H1 (cell line): ENCODE measurements at regions not wholly inside any gene's neighbourhood (a gene's known extent, or its start where the extent isn't known, plus 50 kb on each side); places are given as distances from the start of the nearest gene placed in this dataset.

Experiments
- CTCF ChIA-PET: fragments of 300-600 bp; sonication (Branson Sonifier 250); formaldehyde crosslinking; loops from one replicate; lab custom pipeline; 2021; ENCODE audit not compliant: partially characterized antibody; lab: Charles Lee
- POLR2A ChIA-PET: fragments of 300-600 bp; sonication (Branson Sonifier 250); formaldehyde crosslinking; loops from one replicate; lab custom pipeline; 2021; ENCODE audit warnings: inconsistent platforms; ENCODE audit not compliant: partially characterized antibody; lab: Charles Lee
- DNase-seq, 2 experiments: peaks; one replicate each; pipeline versions ENCODE4 v3.0.0 to v3.0.0-alpha.2; 2010 to 2022; ENCODE audit warnings: low spot score in 2 of 2, low read depth in 1 of 2, mixed read lengths in 1 of 2
- FAIRE-seq: peaks from 2 replicates; lab custom pipeline; 2011; peaks lifted over from hg19 to GRCh38; lab: Jason Lieb, UNC
- H2AFZ ChIP-seq: 2 replicates; pipeline ENCODE4 v1.8.1; 2012; ENCODE audit warnings: low read length, inconsistent platforms
- H2AK5ac ChIP-seq: 2 replicates; pipeline ENCODE4 v1.6.1; 2013; ENCODE audit warnings: low read depth, low read length
- H2BK120ac ChIP-seq: replicated peaks from 2 replicates; pipeline ENCODE3; 2013; ENCODE audit warnings: low read depth, low read length, inconsistent platforms
- H2BK12ac ChIP-seq: 2 replicates; pipeline ENCODE4 v1.6.1; 2013; ENCODE audit warnings: low read depth, low read length
- H2BK15ac ChIP-seq: 2 replicates; pipeline ENCODE4 v1.6.1; 2013; ENCODE audit warnings: low read length
- H2BK20ac ChIP-seq: 2 replicates; pipeline ENCODE4 v1.6.1; 2013; ENCODE audit warnings: low read length
- H2BK5ac ChIP-seq: 2 replicates; pipeline ENCODE4 v1.6.1; 2013; ENCODE audit warnings: low read depth, low read length
- H3K14ac ChIP-seq: 2 replicates; pipeline ENCODE4 v1.6.1; 2013; ENCODE audit warnings: inconsistent platforms; ENCODE audit not compliant: insufficient read length
- H3K18ac ChIP-seq: 2 replicates; pipeline ENCODE4 v1.6.1; 2013; ENCODE audit warnings: low read length; ENCODE audit errors: extremely low read depth
- H3K23ac ChIP-seq: 2 replicates; pipeline ENCODE4 v1.6.1; 2013; ENCODE audit warnings: inconsistent platforms; ENCODE audit not compliant: insufficient read length
- H3K23me2 ChIP-seq: 2 replicates; pipeline ENCODE4 v1.6.1; 2013; ENCODE audit warnings: low read depth, low read length
- H3K27ac ChIP-seq: 2 replicates; pipeline ENCODE4 v1.6.1; 2011; ENCODE audit warnings: low read depth, low read length, inconsistent platforms
- H3K27me3 ChIP-seq, 4 experiments: replicated peaks in 1 of 4; 1 replicate in 1 of 4; 2 replicates in 3 of 4; pipeline versions ENCODE4 v1.6.1 to v1.8.1; 2011 to 2013; ENCODE audit warnings: low read length in 3 of 4, mild to moderate bottlenecking in 3 of 4, inconsistent platforms in 2 of 4, mixed read lengths in 2 of 4, moderate library complexity in 1 of 4; ENCODE audit not compliant: control insufficient read depth in 3 of 4, insufficient read depth in 3 of 4; ENCODE audit errors: extremely low read depth in 1 of 4
- H3K36me3 ChIP-seq, 4 experiments: 2 replicates each; pipeline versions ENCODE4 v1.6.1 to v1.8.1; 2011 to 2013; ENCODE audit warnings: mild to moderate bottlenecking in 4 of 4, low read length in 3 of 4, moderate library complexity in 2 of 4, control low read depth in 1 of 4, inconsistent platforms in 1 of 4; ENCODE audit not compliant: insufficient read depth in 4 of 4, control insufficient read depth in 2 of 4
- H3K4ac ChIP-seq: replicated peaks from 2 replicates; pipeline ENCODE3; 2013; ENCODE audit warnings: low read length, low read depth, mixed read lengths, inconsistent platforms; ENCODE audit not compliant: insufficient read length
- H3K4me1 ChIP-seq, 4 experiments: replicated peaks in 1 of 4; 1 replicate in 1 of 4; 2 replicates in 3 of 4; pipeline versions ENCODE4 v1.6.1 to v1.8.1; 2011 to 2013; ENCODE audit warnings: low read length in 3 of 4, inconsistent platforms in 2 of 4, mixed read lengths in 1 of 4; ENCODE audit not compliant: insufficient read depth in 4 of 4, control insufficient read depth in 3 of 4
- H3K4me2 ChIP-seq, 2 experiments: 2 replicates each; pipeline versions ENCODE4 v1.6.1 to v1.8.1; 2011 to 2013; ENCODE audit warnings: low read depth in 2 of 2, low read length in 2 of 2, control low read depth in 1 of 2, inconsistent platforms in 1 of 2, mild to moderate bottlenecking in 1 of 2; ENCODE audit not compliant: insufficient read depth in 1 of 2
- H3K4me3 ChIP-seq, 4 experiments: fragments of 200-600, 300-600 bp in 1 of 4; sonication (generic), shearing (Covaris generic), sonication (Bioruptor Twin) in 1 of 4; 2 replicates each; pipeline versions ENCODE4 v1.5.1 to v1.8.1; 2011 to 2016; ENCODE audit warnings: low read length in 4 of 4, low read depth in 3 of 4, control low read depth in 2 of 4, inconsistent platforms in 2 of 4, mild to moderate bottlenecking in 2 of 4, mixed read lengths in 1 of 4, moderate library complexity in 1 of 4; ENCODE audit not compliant: insufficient read depth in 2 of 4; ENCODE audit errors: extremely low read depth in 1 of 4
- H3K56ac ChIP-seq: replicated peaks from 2 replicates; pipeline ENCODE3; 2013; ENCODE audit warnings: low read depth, mild to moderate bottlenecking, mixed read lengths, low read length, inconsistent platforms; ENCODE audit not compliant: insufficient read length
- H3K79me1 ChIP-seq: 2 replicates; pipeline ENCODE4 v1.6.1; 2013; ENCODE audit warnings: low read depth, low read length, control low read depth
- H3K79me2 ChIP-seq, 2 experiments: 2 replicates each; pipeline versions ENCODE4 v1.6.1 to v1.8.1; 2012 to 2013; ENCODE audit warnings: low read length in 2 of 2, mild to moderate bottlenecking in 2 of 2, inconsistent platforms in 1 of 2; ENCODE audit not compliant: insufficient read depth in 2 of 2, control insufficient read depth in 1 of 2
- H3K9ac ChIP-seq, 4 experiments: replicated peaks in 1 of 4; 1 replicate in 1 of 4; 2 replicates in 3 of 4; pipeline versions ENCODE4 v1.6.1 to v1.8.1; 2011 to 2013; ENCODE audit warnings: low read depth in 3 of 4, low read length in 3 of 4, control low read depth in 2 of 4, mild to moderate bottlenecking in 2 of 4, moderate library complexity in 2 of 4, inconsistent platforms in 1 of 4; ENCODE audit errors: extremely low read depth in 1 of 4
- H3K9me3 ChIP-seq, 2 experiments: 2 replicates each; pipeline versions ENCODE4 v1.6.1 to v1.8.1; 2012 to 2013; ENCODE audit warnings: mild to moderate bottlenecking in 2 of 2, moderate library complexity in 2 of 2, control low read depth in 1 of 2, inconsistent platforms in 1 of 2, low read depth in 1 of 2, low read length in 1 of 2, mixed read lengths in 1 of 2; ENCODE audit not compliant: insufficient read depth in 2 of 2
- H4K20me1 ChIP-seq, 2 experiments: replicated peaks in 1 of 2; 2 replicates each; pipeline versions ENCODE3 to v1.8.1; 2011 to 2013; ENCODE audit warnings: inconsistent platforms in 2 of 2, low read length in 2 of 2, mild to moderate bottlenecking in 1 of 2; ENCODE audit not compliant: insufficient read depth in 2 of 2, control insufficient read depth in 1 of 2
- H4K5ac ChIP-seq: 2 replicates; pipeline ENCODE4 v1.6.1; 2013; ENCODE audit warnings: low read length, low read depth, mixed read lengths, inconsistent platforms; ENCODE audit not compliant: insufficient read length
- H4K8ac ChIP-seq: 2 replicates; pipeline ENCODE4 v1.8.0; 2013; ENCODE audit warnings: mild to moderate bottlenecking, moderate library complexity, low read length, inconsistent platforms; ENCODE audit not compliant: insufficient read depth; ENCODE audit errors: extremely low read depth
- H4K91ac ChIP-seq: replicated peaks from 2 replicates; pipeline ENCODE3; 2013; ENCODE audit warnings: low read length, mixed read lengths, inconsistent platforms; ENCODE audit not compliant: insufficient read length
- RAD21 ChIP-seq, 2 experiments: IDR thresholded peaks in 1 of 2; conservative IDR thresholded peaks in 1 of 2; 2 replicates each; pipeline ENCODE4 v1.6.1; 2011; ENCODE audit warnings: low read depth in 2 of 2, low read length in 2 of 2, improper control_type of control experiment in 1 of 2, inconsistent platforms in 1 of 2, mild to moderate bottlenecking in 1 of 2, moderate library complexity in 1 of 2
- RNF2 ChIP-seq: fragments of 200-900, 300-1000 bp; sonication (generic); IDR thresholded peaks from 2 replicates; pipeline ENCODE4 v1.7.1; 2016; ENCODE audit warnings: borderline replicate concordance, low read depth, mild to moderate bottlenecking, antibody characterized with exemption, low read length; ENCODE audit not compliant: poor library complexity, severe bottlenecking; ENCODE audit errors: missing control alignments
- WGBS, 2 experiments: shearing (Covaris generic) in 1 of 2; methylation state at CpG; one replicate each; pipeline versions ENCODE4 v1.1.6 to v1.1.7; 2013 to 2015; ENCODE audit warnings: low lambda C conversion rate in 2 of 2, mixed read lengths in 2 of 2, inconsistent platforms in 1 of 2, low coverage in 1 of 2, missing lambda C conversion rate in 1 of 2; ENCODE audit not compliant: insufficient replicate concordance in 2 of 2, insufficient coverage in 1 of 2, insufficient read length in 1 of 2; ENCODE audit errors: extremely low coverage in 1 of 2, missing lambda C conversion rate in 1 of 2; 5-methylcytosine and 5-hydroxymethylcytosine counted together

GRCh38 chr13:80116107-80116506, 224.8 kb downstream of the SPRY2 start:
- H2BK15ac ChIP-seq: no peak overlapping the region
- no peak overlapping the region for H2BK12ac ChIP-seq
- H3K18ac ChIP-seq: no peak overlapping the region
- no peaks in the 10 kb centered on the region for H4K20me1 ChIP-seq
- H2AK5ac ChIP-seq: no peak overlapping the region
- no peaks in the 10 kb centered on the region for H3K36me3 ChIP-seq
- FAIRE-seq (no peak), DNase-seq (no peak)
- no peak overlapping the region for H2AFZ ChIP-seq
- 84% methylated on average over 3 of the region's 3 CpGs; no CpG with 5 or more reads in 1 of the 2 experiments for WGBS, 2 experiments
- no peak overlapping the region for H3K23ac ChIP-seq
- H2BK120ac ChIP-seq: no peak overlapping the region
- H3K9me3 ChIP-seq: no peaks in the 10 kb centered on the region
- CTCF ChIA-PET: interaction anchor here (1.3 kb wide), 1 partner anchor 340 kb away, joined by 3 read pairs; no protein-coding TSS in a partner anchor
- no peak overlapping the region for H4K91ac ChIP-seq
- no peak overlapping the region for H2BK20ac ChIP-seq
- no peak overlapping the region for H3K4me3 ChIP-seq
- H3K23me2 ChIP-seq: no peaks in the 10 kb centered on the region
- POLR2A ChIA-PET: no interaction called here
- no peaks in the 10 kb centered on the region for H3K79me2 ChIP-seq
- no peak overlapping the region for H3K9ac ChIP-seq
- H4K5ac ChIP-seq: no peak overlapping the region
- no peak overlapping the region for H3K27ac ChIP-seq
- TF ChIP-seq RNF2 (no peak), RAD21 (IDR thresholded peaks at IDR 0.05 in 1 of 2, conservative IDR thresholded peaks at IDR 0.05 in 1 of 2; ENCODE audit: low read depth in 2 of 2, low read length in 2 of 2) (no peak)
- H3K79me1 ChIP-seq: no peaks in the 10 kb centered on the region
- no peak overlapping the region for H4K8ac ChIP-seq
- no peak overlapping the region for H3K56ac ChIP-seq
- H3K27me3 ChIP-seq: no peaks in the 10 kb centered on the region
- no peak overlapping the region for H3K4ac ChIP-seq
- H3K14ac ChIP-seq: no peak overlapping the region
- no peak overlapping the region for H3K4me2 ChIP-seq
- H2BK5ac ChIP-seq: no peak overlapping the region
- no peaks in the 10 kb centered on the region for H3K4me1 ChIP-seq
